HG03575 (cell line): ENCODE measurements at regions not wholly inside any gene's neighbourhood (a gene's known extent, or its start where the extent isn't known, plus 50 kb on each side); places are given as distances from the start of the nearest gene placed in this dataset.
"Not testable (repeated sequence)": the region's sequence is repeated elsewhere in the genome, so short reads cannot be mapped to it uniquely, and the experiment has no call there.

ENCODE experiments used
- ATAC-seq: cut with Tn5 transposase; IDR thresholded peaks from one replicate; pipeline ENCODE4 v1.9.1; 2021; ENCODE audit not compliant: unreplicated experiment, insufficient number of reproducible peaks, low FRiP score; ENCODE audit errors: extremely low read depth

- no peak for ATAC-seq
Observed at GRCh38 chr7:81073931-81074251, 155.0 kb upstream of the SEMA3C start.

GRCh38 chr7:81070956-81071355 lies 152.1 kb upstream of the SEMA3C start:
- ATAC-seq = no peak

GRCh38 chr7:81066797-81067196 lies 147.9 kb upstream of the SEMA3C start:
- ATAC-seq = no peak

- ATAC-seq = no peak
Observed at GRCh38 chr7:81064426-81064825, 145.6 kb upstream of the SEMA3C start.

GRCh38 chr7:81062755-81063154 lies 143.9 kb upstream of the SEMA3C start:
- ATAC-seq = no peak

- not testable (repeated sequence) for ATAC-seq
Observed at GRCh38 chr7:81057469-81057868, 138.6 kb upstream of the SEMA3C start.

GRCh38 chr7:81053623-81054022 lies 134.8 kb upstream of the SEMA3C start:
- no peak for ATAC-seq

- ATAC-seq = no peak
Observed at GRCh38 chr7:81051811-81052413, 133.1 kb upstream of the SEMA3C start.

GRCh38 chr7:81045491-81046030 lies 126.7 kb upstream of the SEMA3C start:
- ATAC-seq = no peak

- ATAC-seq = not testable (repeated sequence)
Observed at GRCh38 chr7:81042646-81043045, 123.8 kb upstream of the SEMA3C start.

- ATAC-seq = no peak
Observed at GRCh38 chr7:81040496-81040895, 121.6 kb upstream of the SEMA3C start.

- no peak for ATAC-seq
Observed at GRCh38 chr7:81036871-81037270, 118.0 kb upstream of the SEMA3C start.

- no peak for ATAC-seq
Observed at GRCh38 chr7:81036057-81036456, 117.2 kb upstream of the SEMA3C start.

GRCh38 chr7:81031996-81032395 lies 113.1 kb upstream of the SEMA3C start:
- ATAC-seq = no peak

GRCh38 chr7:81031243-81031642 lies 112.4 kb upstream of the SEMA3C start:
- no peak for ATAC-seq

GRCh38 chr7:81030472-81030871 lies 111.6 kb upstream of the SEMA3C start:
- ATAC-seq = no peak

- no peak for ATAC-seq
Observed at GRCh38 chr7:81029511-81029910, 110.7 kb upstream of the SEMA3C start.

- no peak for ATAC-seq
Observed at GRCh38 chr7:81025360-81025759, 106.5 kb upstream of the SEMA3C start.

GRCh38 chr7:81014908-81015307 lies 96.1 kb upstream of the SEMA3C start:
- no peak for ATAC-seq

GRCh38 chr7:81014266-81014665 lies 95.4 kb upstream of the SEMA3C start:
- no peak for ATAC-seq

GRCh38 chr7:81013083-81013817 lies 94.4 kb upstream of the SEMA3C start:
- ATAC-seq = no peak
